HEK293 (cell line): ENCODE measurements at regions not wholly inside any gene's neighbourhood (a gene's known extent, or its start where the extent isn't known, plus 50 kb on each side); places are given as distances from the start of the nearest gene placed in this dataset.

ENCODE experiments used
- CTCF ChIA-PET: fragments of 350-600 bp; formaldehyde crosslinking; extraction: SDS; loops from one replicate; lab custom pipeline; 2021; ENCODE audit warnings: antibody characterized with exemption; lab: Yijun Ruan, JAX
- POLR2A ChIA-PET: fragments of 300-600 bp; formaldehyde crosslinking; extraction: SDS; loops from one replicate; lab custom pipeline; 2020; ENCODE audit warnings: antibody characterized with exemption, inconsistent platforms; lab: Yijun Ruan, JAX
- H3K27ac ChIP-seq: fragments of 200-500 bp; sonication (Bioruptor generic); 2 replicates; pipeline ENCODE4 v1.5.1; 2014; ENCODE audit warnings: low read depth, low read length, control low read depth, inconsistent platforms; ENCODE audit errors: extremely low read depth
- H3K36me3 ChIP-seq, 2 experiments: fragments of 200-500 bp in 1 of 2; sonication (Bioruptor generic) in 1 of 2; 1 replicate in 1 of 2; 2 replicates in 1 of 2; pipeline ENCODE4 v1.5.1; 2014 to 2017; ENCODE audit warnings: inconsistent platforms in 2 of 2, low read length in 2 of 2; ENCODE audit not compliant: control insufficient read depth in 2 of 2, insufficient read depth in 1 of 2
- H3K4me1 ChIP-seq: fragments of 200-500 bp; sonication (Bioruptor generic); 2 replicates; pipeline ENCODE4 v1.5.1; 2014; ENCODE audit warnings: mild to moderate bottlenecking, low read length, inconsistent platforms; ENCODE audit not compliant: control insufficient read depth, insufficient read depth
- H3K4me3 ChIP-seq: 2 replicates; pipeline ENCODE4 v1.5.1; 2011; ENCODE audit warnings: low read depth, mild to moderate bottlenecking, control low read depth, low read length, moderate library complexity
- H3K9me3 ChIP-seq: fragments of 200-500 bp; sonication (Bioruptor generic); 2 replicates; pipeline ENCODE4 v1.5.1; 2014; ENCODE audit warnings: low read depth, low read length, inconsistent platforms; ENCODE audit not compliant: control insufficient read depth, insufficient read depth
- BCL6B ChIP-seq: fragments of 450-650 bp; formaldehyde crosslinking; IDR thresholded peaks from 2 replicates; pipeline ENCODE4 v1.5.1; 2017; ENCODE audit warnings: missing biosample characterization, missing genetic modification characterization
- GFI1B ChIP-seq: fragments of 450-650 bp; formaldehyde crosslinking; IDR thresholded peaks from 2 replicates; pipeline ENCODE4 v1.5.1; 2016; ENCODE audit warnings: missing biosample characterization, missing genetic modification characterization
- GLI2 ChIP-seq: fragments of 450-650 bp; formaldehyde crosslinking; IDR thresholded peaks from 2 replicates; pipeline ENCODE4; 2017; ENCODE audit warnings: missing biosample characterization, missing genetic modification characterization, low read depth, borderline replicate concordance
- IKZF3 ChIP-seq: fragments of 450-650 bp; IDR thresholded peaks from 2 replicates; pipeline ENCODE4 v1.5.0; 2018; ENCODE audit warnings: missing biosample characterization, mild to moderate bottlenecking, missing genetic modification characterization, moderate library complexity
- KLF17 ChIP-seq: fragments of 450-650 bp; formaldehyde crosslinking; IDR thresholded peaks from 2 replicates; pipeline ENCODE4 v1.5.1; 2016; ENCODE audit warnings: missing biosample characterization, missing genetic modification characterization
- KLF7 ChIP-seq: fragments of 450-650 bp; formaldehyde crosslinking; IDR thresholded peaks from 2 replicates; pipeline ENCODE4 v1.5.1; 2016; ENCODE audit warnings: missing biosample characterization, missing genetic modification characterization, borderline replicate concordance
- PRDM6 ChIP-seq: fragments of 450-650 bp; formaldehyde crosslinking; IDR thresholded peaks from 2 replicates; pipeline ENCODE4 v1.5.1; 2017; ENCODE audit warnings: missing biosample characterization, missing genetic modification characterization
- RBAK ChIP-seq: fragments of 450-650 bp; formaldehyde crosslinking; IDR thresholded peaks from 2 replicates; pipeline ENCODE4 v1.5.1; 2016; ENCODE audit warnings: missing biosample characterization, missing genetic modification characterization
- YY1 ChIP-seq: fragments of 450-650 bp; formaldehyde crosslinking; IDR thresholded peaks from 2 replicates; pipeline ENCODE4 v1.5.1; 2018; ENCODE audit warnings: missing biosample characterization, missing genetic modification characterization
- ZIC2 ChIP-seq: fragments of 450-650 bp; formaldehyde crosslinking; IDR thresholded peaks from 2 replicates; pipeline ENCODE4 v1.5.1; 2016; ENCODE audit warnings: missing biosample characterization, missing genetic modification characterization
- ZNF146 ChIP-seq: fragments of 450-650 bp; formaldehyde crosslinking; IDR thresholded peaks from 2 replicates; pipeline ENCODE4 v1.5.1; 2016; ENCODE audit warnings: missing biosample characterization, missing genetic modification characterization
- ZNF184 ChIP-seq: fragments of 450-650 bp; IDR thresholded peaks from 2 replicates; pipeline ENCODE4 v1.5.1; 2018; ENCODE audit warnings: missing biosample characterization, mild to moderate bottlenecking, missing genetic modification characterization
- ZNF211 ChIP-seq: fragments of 450-650 bp; formaldehyde crosslinking; IDR thresholded peaks from 2 replicates; pipeline ENCODE4 v1.5.1; 2016; ENCODE audit warnings: low read depth, missing biosample characterization, missing genetic modification characterization
- ZNF292 ChIP-seq: fragments of 450-650 bp; formaldehyde crosslinking; IDR thresholded peaks from 2 replicates; pipeline ENCODE4 v1.5.1; 2016; ENCODE audit warnings: low read depth, missing biosample characterization, missing genetic modification characterization, borderline replicate concordance
- ZNF311 ChIP-seq: fragments of 450-650 bp; formaldehyde crosslinking; IDR thresholded peaks from 2 replicates; pipeline ENCODE4 v1.5.1; 2017; ENCODE audit warnings: missing biosample characterization, missing genetic modification characterization, borderline replicate concordance
- ZNF350 ChIP-seq: fragments of 450-650 bp; formaldehyde crosslinking; IDR thresholded peaks from 2 replicates; pipeline ENCODE4 v1.5.0; 2017; ENCODE audit warnings: missing biosample characterization, mild to moderate bottlenecking, missing genetic modification characterization
- ZNF530 ChIP-seq: fragments of 450-650 bp; formaldehyde crosslinking; IDR thresholded peaks from 2 replicates; pipeline ENCODE4 v1.5.1; 2016; ENCODE audit warnings: low read depth, missing biosample characterization, missing genetic modification characterization
- ZNF548 ChIP-seq: fragments of 450-650 bp; formaldehyde crosslinking; IDR thresholded peaks from 2 replicates; pipeline ENCODE4 v1.5.1; 2016; ENCODE audit warnings: missing biosample characterization, missing genetic modification characterization
- ZNF623 ChIP-seq: fragments of 450-650 bp; formaldehyde crosslinking; IDR thresholded peaks from 2 replicates; pipeline ENCODE4 v1.5.1; 2016; ENCODE audit warnings: missing biosample characterization, missing genetic modification characterization
- ZNF654 ChIP-seq: fragments of 450-650 bp; formaldehyde crosslinking; IDR thresholded peaks from 2 replicates; pipeline ENCODE4 v1.5.1; 2016; ENCODE audit warnings: low read depth, missing biosample characterization, missing genetic modification characterization
- ZNF660 ChIP-seq: fragments of 450-650 bp; IDR thresholded peaks from 2 replicates; pipeline ENCODE4 v1.5.1; 2018; ENCODE audit warnings: missing biosample characterization, mild to moderate bottlenecking, missing genetic modification characterization

GRCh38 chr4:159684061-159684460, 581.2 kb downstream of the RAPGEF2 start:
- H3K27ac ChIP-seq = no peak overlapping the region
- no peaks in the 10 kb centered on the region for H3K9me3 ChIP-seq
- CTCF ChIA-PET = no interaction called here
- H3K4me1 ChIP-seq = no peaks in the 10 kb centered on the region
- no peak for TF ChIP-seq IKZF3 (tag by site-specific recombination)
- no peak for TF ChIP-seq GFI1B (tag by site-specific recombination)
- no peak for TF ChIP-seq ZNF623 (tag by site-specific recombination)
- TF ChIP-seq KLF7 (tag by site-specific recombination) = no peak
- TF ChIP-seq ZNF548 (tag by site-specific recombination) = no peak
- TF ChIP-seq ZNF184 (tag by site-specific recombination) = no peak
- TF ChIP-seq, all 188 proteins: peak for 0
- no peak overlapping the region for H3K4me3 ChIP-seq
- POLR2A ChIA-PET = no interaction called here
- H3K36me3 ChIP-seq = no peaks in the 10 kb centered on the region

- CTCF ChIA-PET = interaction anchor here (0.6 kb wide), 1 partner anchor 34 kb away, joined by 4 read pairs; no protein-coding TSS in a partner anchor
- TF ChIP-seq ZNF350 (tag by site-specific recombination) = no peak
- Histone ChIP-seq H3K4me1 (no peaks in the 10 kb centered on the region), H3K4me3 (no peak overlapping the region), H3K9me3 (no peaks in the 10 kb centered on the region), H3K27ac (no peak overlapping the region), H3K36me3 (no peaks in the 10 kb centered on the region)
- POLR2A ChIA-PET = no interaction called here
Measured at GRCh38 chr4:159685340-159686092, 582.6 kb downstream of the RAPGEF2 start.

GRCh38 chr4:159689526-159689925, 586.6 kb downstream of the RAPGEF2 start:
- Histone ChIP-seq H3K9me3 (no peaks in the 10 kb centered on the region), H3K36me3 (no peaks in the 10 kb centered on the region), H3K4me1 (no peaks in the 10 kb centered on the region), H3K4me3 (no peak overlapping the region), H3K27ac (no peak overlapping the region)
- CTCF ChIA-PET = no interaction called here
- no peak for TF ChIP-seq ZNF654 (tag by site-specific recombination)
- TF ChIP-seq ZNF311 = no peak
- POLR2A ChIA-PET = no interaction called here

- no peaks in the 10 kb centered on the region for H3K36me3 ChIP-seq
- H3K4me3 ChIP-seq = no peak overlapping the region
- TF ChIP-seq ZNF211 (no peak), ZNF292 (tag by site-specific recombination) (no peak), ZIC2 (tag by site-specific recombination) (no peak), GLI2 (tag by site-specific recombination) (no peak), ZNF660 (tag by site-specific recombination) (no peak), ZNF146 (tag by site-specific recombination) (no peak), PRDM6 (tag by site-specific recombination) (no peak), KLF17 (tag by site-specific recombination) (no peak), RBAK (tag by site-specific recombination) (no peak), BCL6B (no peak), YY1 (tag by site-specific recombination) (no peak), ZNF530 (tag by site-specific recombination) (no peak)
- POLR2A ChIA-PET = no interaction called here
- H3K27ac ChIP-seq = no peak overlapping the region
- H3K4me1 ChIP-seq = no peaks in the 10 kb centered on the region
- H3K9me3 ChIP-seq = no peaks in the 10 kb centered on the region
- CTCF ChIA-PET = interaction anchor here (0.5 kb wide), 1 partner anchor 210 kb away, joined by 4 read pairs; no protein-coding TSS in a partner anchor
Measured at GRCh38 chr4:159697322-159698283, 594.7 kb downstream of the RAPGEF2 start.
